B cell (primary cell): ENCODE measurements at regions not wholly inside any gene's neighbourhood (a gene's known extent, or its start where the extent isn't known, plus 50 kb on each side); places are given as distances from the start of the nearest gene placed in this dataset.
"Not testable (repeated sequence)": the region's sequence is repeated elsewhere in the genome, so short reads cannot be mapped to it uniquely, and the experiment has no call there.

Experiments used
- ATAC-seq: fragments of 200-7000 bp; cut with Tn5 transposase; one replicate; pipeline ENCODE4 v1.10.0; 2021; ENCODE audit warnings: low read depth, mild to moderate bottlenecking, moderate number of reproducible peaks, moderate library complexity
- CTCF ChIA-PET: fragments of 350-600 bp; sonication (Branson Sonifier 250); formaldehyde crosslinking; loops from one replicate; lab custom pipeline; 2021; ENCODE audit warnings: antibody characterized with exemption, inconsistent platforms; lab: Charles Lee
- POLR2A ChIA-PET: fragments of 350-600 bp; sonication (Branson Sonifier 250); formaldehyde crosslinking; loops from one replicate; lab custom pipeline; 2021; ENCODE audit warnings: antibody characterized with exemption; lab: Charles Lee
- DNase-seq: peaks from one replicate; pipeline ENCODE4 v3.0.0; 2013
- H2AFZ ChIP-seq: 2 replicates; pipeline ENCODE4 v1.6.1; 2012; ENCODE audit warnings: mild to moderate bottlenecking, low read depth, low read length; ENCODE audit not compliant: insufficient read depth, poor library complexity, severe bottlenecking
- H3K27ac ChIP-seq, 2 donors: 1 replicate in 1 of 2; 2 replicates in 1 of 2; pipeline ENCODE4 v1.5.1; 2012 to 2013; ENCODE audit warnings: low read length in 2 of 2, mild to moderate bottlenecking in 2 of 2, moderate library complexity in 1 of 2
- H3K27me3 ChIP-seq, 4 experiments: fragments of 200-600 bp in 1 of 4; sonication (generic) in 1 of 4; replicated peaks in 1 of 4; 1 replicate in 2 of 4; 2 replicates in 2 of 4; pipeline versions ENCODE4 v1.6.1 to v1.7.0; 2013 to 2016; ENCODE audit warnings: low read length in 3 of 4, mild to moderate bottlenecking in 2 of 4, mixed read lengths in 1 of 4, moderate library complexity in 1 of 4; ENCODE audit not compliant: insufficient read depth in 4 of 4, control insufficient read depth in 3 of 4; ENCODE audit errors: control extremely low read depth in 1 of 4
- H3K36me3 ChIP-seq, 2 experiments: replicated peaks in 1 of 2; 1 replicate in 1 of 2; 2 replicates in 1 of 2; pipeline versions ENCODE4 v1.6.1 to v1.7.1; 2013; ENCODE audit warnings: low read length in 1 of 2; ENCODE audit not compliant: insufficient read depth in 2 of 2, control insufficient read depth in 1 of 2; ENCODE audit errors: control extremely low read depth in 1 of 2, extremely low read depth in 1 of 2
- H3K4me1 ChIP-seq, 2 donors: fragments of 200-600 bp in 1 of 2; sonication (generic) in 1 of 2; 1 replicate in 1 of 2; 2 replicates in 1 of 2; pipeline versions ENCODE4 v1.5.1 to v1.6.1; 2013 to 2017; ENCODE audit warnings: low read length in 2 of 2; ENCODE audit not compliant: control insufficient read depth in 2 of 2, insufficient read depth in 2 of 2
- H3K4me2 ChIP-seq: replicated peaks from 2 replicates; pipeline ENCODE3; 2012; ENCODE audit warnings: mild to moderate bottlenecking, low read depth, low read length; ENCODE audit not compliant: poor library complexity, severe bottlenecking
- H3K4me3 ChIP-seq, 5 experiments: fragments of 200-600 bp in 1 of 5; sonication (generic) in 1 of 5; 1 replicate in 3 of 5; 2 replicates in 2 of 5; pipeline versions ENCODE4 v1.5.1 to v1.7.0; 2011 to 2016; ENCODE audit warnings: low read length in 4 of 5, mild to moderate bottlenecking in 4 of 5, low read depth in 2 of 5, control low read depth in 1 of 5, moderate library complexity in 1 of 5; ENCODE audit not compliant: insufficient read depth in 1 of 5; ENCODE audit errors: control extremely low read depth in 1 of 5, extremely low read depth in 1 of 5
- H3K79me2 ChIP-seq: fragments of 200-600 bp; sonication (generic); one replicate; pipeline ENCODE4 v1.6.0; 2016; ENCODE audit warnings: low read length; ENCODE audit not compliant: control insufficient read depth, insufficient read depth
- H3K9ac ChIP-seq: fragments of 200-600 bp; sonication (generic); 2 replicates; pipeline ENCODE4 v1.6.1; 2017; ENCODE audit warnings: mild to moderate bottlenecking, low read length, moderate library complexity
- H3K9me3 ChIP-seq, 3 donors: one replicate each; pipeline versions ENCODE4 v1.6.1 to v1.7.1; 2013; ENCODE audit warnings: low read length in 2 of 3; ENCODE audit not compliant: control insufficient read depth in 2 of 3, insufficient read depth in 1 of 3; ENCODE audit errors: control extremely low read depth in 1 of 3
- H4K20me1 ChIP-seq: 2 replicates; pipeline ENCODE4 v1.6.0; 2012; ENCODE audit warnings: mild to moderate bottlenecking, low read length; ENCODE audit not compliant: insufficient read depth, control insufficient read depth, poor library complexity, severe bottlenecking
- H3K27ac Mint-ChIP-seq: one replicate; pipeline ENCODE4 v1.8.0; 2021; ENCODE audit warnings: mixed read lengths
- H3K27me3 Mint-ChIP-seq: one replicate; pipeline ENCODE4 v1.8.0; 2021; ENCODE audit warnings: mixed read lengths
- H3K4me1 Mint-ChIP-seq: one replicate; pipeline ENCODE4 v1.8.0; 2021; ENCODE audit warnings: mixed read lengths
- H3K4me3 Mint-ChIP-seq: one replicate; pipeline ENCODE4 v1.8.0; 2021; ENCODE audit warnings: mixed read lengths
- H3K9me3 Mint-ChIP-seq: one replicate; pipeline ENCODE4 v1.8.0; 2022; ENCODE audit warnings: mixed read lengths; ENCODE audit not compliant: insufficient read depth
- WGBS: methylation state at CpG from one replicate; pipeline ENCODE4 v1.1.5; 2013; ENCODE audit warnings: missing lambda C conversion rate; ENCODE audit not compliant: insufficient coverage; 5-methylcytosine and 5-hydroxymethylcytosine counted together
- intact Hi-C: fragments of 100-400 bp; cut with micrococcal nuclease; formaldehyde crosslinking; loops from one replicate; pipeline ENCODE4 v1.10.0; 2022

DNA sequence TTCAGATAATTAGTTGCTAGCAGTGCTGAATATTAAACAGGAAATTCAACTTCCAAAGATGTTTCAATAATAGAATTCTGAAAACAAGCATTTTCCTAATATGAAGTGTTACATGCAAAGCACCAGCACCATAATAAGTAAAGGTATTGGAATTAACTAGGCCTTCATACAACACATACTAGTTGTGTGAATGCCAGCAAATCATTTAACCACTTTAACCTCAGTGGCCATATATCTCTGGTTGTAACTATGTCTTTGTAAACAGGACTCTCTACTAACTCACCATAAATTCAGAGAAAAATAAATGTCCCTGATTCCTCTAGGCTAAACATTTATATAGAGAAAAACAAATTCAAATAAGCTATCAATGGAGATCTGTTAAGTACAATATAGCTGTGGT lies 65.1 kb upstream of the NBPF26 start:
- H3K4me3 Mint-ChIP-seq, H3K4me2 ChIP-seq, H3K36me3 ChIP-seq, H3K4me3 ChIP-seq, H3K27ac ChIP-seq, H3K79me2 ChIP-seq, H3K4me1 Mint-ChIP-seq, ATAC-seq, H3K27me3 Mint-ChIP-seq, H3K4me1 ChIP-seq, intact Hi-C loops, CTCF ChIA-PET, POLR2A ChIA-PET, H3K27ac Mint-ChIP-seq, DNase-seq, H3K9ac ChIP-seq, H3K27me3 ChIP-seq, H4K20me1 ChIP-seq, H2AFZ ChIP-seq, H3K9me3 Mint-ChIP-seq, H3K9me3 ChIP-seq: not testable (repeated sequence)

DNA sequence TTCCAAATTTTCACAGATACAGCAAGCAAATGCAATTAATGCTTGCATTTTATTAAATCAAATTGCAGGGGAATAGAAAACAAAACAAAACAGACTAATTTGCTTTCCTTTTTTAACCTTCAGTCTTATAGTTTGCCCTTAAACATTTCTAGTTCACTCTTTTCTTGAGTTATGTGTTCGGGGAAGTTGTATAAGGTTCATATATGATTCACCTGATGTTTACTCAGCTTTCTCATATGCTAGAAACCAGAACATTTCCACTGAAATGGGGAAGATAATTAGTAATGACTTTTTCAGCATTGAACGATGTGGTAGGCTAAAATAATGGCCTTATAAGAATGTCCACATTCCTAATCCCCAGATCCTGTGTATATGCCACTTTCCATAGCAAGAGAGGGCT lies 64.6 kb upstream of the NBPF26 start:
- H3K27me3 ChIP-seq, DNase-seq, H2AFZ ChIP-seq, H3K79me2 ChIP-seq, H3K9me3 Mint-ChIP-seq, H3K27ac ChIP-seq, H4K20me1 ChIP-seq, H3K4me2 ChIP-seq, H3K27me3 Mint-ChIP-seq, POLR2A ChIA-PET, H3K4me3 ChIP-seq, H3K27ac Mint-ChIP-seq, CTCF ChIA-PET, intact Hi-C loops, H3K9ac ChIP-seq, H3K4me1 Mint-ChIP-seq, H3K9me3 ChIP-seq, H3K4me1 ChIP-seq, H3K4me3 Mint-ChIP-seq, ATAC-seq, H3K36me3 ChIP-seq: not testable (repeated sequence)
- WGBS = no CpG with 5 or more reads among the region's 2 CpGs

DNA sequence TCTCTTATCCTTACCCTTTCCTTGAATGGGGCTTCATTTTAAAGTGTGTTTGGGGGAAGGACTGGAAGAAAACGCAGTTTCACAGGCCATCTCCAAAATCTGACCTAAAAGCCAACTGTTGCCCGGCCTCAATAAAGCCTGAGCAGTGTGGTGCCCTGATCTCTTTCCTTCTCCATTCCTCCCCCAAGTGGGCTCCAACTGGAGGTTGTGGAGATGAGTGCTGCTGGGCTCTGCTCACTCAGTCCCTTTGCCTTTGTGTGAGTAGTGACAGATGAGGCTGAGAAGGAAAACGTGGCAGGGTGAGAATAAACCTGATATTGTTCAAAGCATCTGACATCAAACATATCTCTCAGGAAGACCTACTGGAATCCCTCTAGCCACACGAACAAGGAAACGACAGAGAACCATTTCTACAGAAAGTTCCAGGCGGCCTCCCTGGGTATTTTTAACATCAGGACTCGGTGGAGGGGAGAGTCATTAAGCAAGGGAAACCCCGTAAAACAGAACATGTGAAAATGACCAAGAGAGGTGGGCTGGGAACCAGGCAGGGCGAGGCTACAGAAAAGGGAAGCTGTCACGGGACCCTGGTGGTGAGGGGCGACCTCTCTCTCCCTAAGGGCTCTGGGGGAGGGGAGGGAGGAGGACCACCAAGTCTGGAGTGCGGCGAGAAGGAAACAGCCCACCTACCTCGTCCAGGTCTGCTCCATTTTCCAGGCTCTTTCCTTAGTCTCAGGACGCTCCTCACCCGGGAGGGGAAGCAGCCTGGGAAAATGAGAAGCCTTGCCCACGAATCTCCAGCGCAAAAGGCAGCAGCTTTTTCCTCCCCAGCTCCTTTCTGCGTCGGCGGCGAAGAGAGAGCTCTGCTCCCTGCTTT lies 59.1 kb upstream of the NBPF26 start:
- no CpG with 5 or more reads among the region's 22 CpGs for WGBS
- H3K4me1 ChIP-seq, H3K27me3 Mint-ChIP-seq, intact Hi-C loops, H3K4me1 Mint-ChIP-seq, H3K9ac ChIP-seq, H3K79me2 ChIP-seq, H2AFZ ChIP-seq, H3K36me3 ChIP-seq, H3K27ac ChIP-seq, H3K4me2 ChIP-seq, POLR2A ChIA-PET, CTCF ChIA-PET, DNase-seq, H3K9me3 Mint-ChIP-seq, H3K27me3 ChIP-seq, H3K9me3 ChIP-seq, H4K20me1 ChIP-seq, H3K27ac Mint-ChIP-seq, H3K4me3 ChIP-seq: not testable (repeated sequence)
- peak; percentile 14 for ATAC-seq
- peak overlapping the region; percentile 79 for H3K4me3 Mint-ChIP-seq

DNA sequence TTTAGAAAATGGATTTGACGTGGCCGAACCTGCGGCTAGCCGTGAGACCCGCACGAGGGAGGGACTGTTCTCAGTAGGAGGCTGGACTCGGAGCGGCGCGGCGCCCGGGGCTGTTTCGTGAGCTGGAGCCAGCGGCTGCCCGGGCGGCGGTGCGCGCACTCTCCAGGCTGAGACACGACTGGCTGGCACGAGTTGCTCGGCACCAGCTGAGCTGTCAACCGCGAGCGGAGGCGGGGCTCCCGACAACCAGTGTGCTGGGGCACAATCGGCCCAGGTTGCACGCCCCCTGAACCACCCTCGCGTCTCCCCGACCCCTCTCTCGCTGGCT lies 58.5 kb upstream of the NBPF26 start:
- no CpG with 5 or more reads among the region's 33 CpGs for WGBS
- peak overlapping the region; percentile 79 for H3K4me3 Mint-ChIP-seq
- DNase-seq = not testable (repeated sequence)

More for the DNA sequence above, 58.5 kb upstream of the NBPF26 start:
- H4K20me1 ChIP-seq, H3K27me3 ChIP-seq, H3K36me3 ChIP-seq, POLR2A ChIA-PET, H2AFZ ChIP-seq, H3K4me1 ChIP-seq, H3K4me1 Mint-ChIP-seq, H3K4me2 ChIP-seq, CTCF ChIA-PET, H3K9ac ChIP-seq, H3K27ac Mint-ChIP-seq, H3K79me2 ChIP-seq, H3K9me3 ChIP-seq, H3K4me3 ChIP-seq, H3K27ac ChIP-seq, H3K27me3 Mint-ChIP-seq, intact Hi-C loops, H3K9me3 Mint-ChIP-seq: not testable (repeated sequence)
- peak; percentile 96 for ATAC-seq
